Endothelial cell of umbilical vein (primary cell): ENCODE measurements at regions not wholly inside any gene's neighbourhood (a gene's known extent, or its start where the extent isn't known, plus 50 kb on each side); places are given as distances from the start of the nearest gene placed in this dataset.

Source experiments
- EZH2 ChIP-seq: IDR thresholded peaks from 2 replicates; pipeline ENCODE4 v1.6.1; 2012; ENCODE audit warnings: borderline replicate concordance, low read depth, mild to moderate bottlenecking, moderate library complexity, low read length, inconsistent platforms; ENCODE audit not compliant: severe bottlenecking
- JUN ChIP-seq: IDR thresholded peaks from 2 replicates; pipeline ENCODE4 v1.6.1; 2011; ENCODE audit warnings: borderline replicate concordance, low read depth; ENCODE audit not compliant: insufficient read length, insufficient read depth
- TF ChIP-seq, protein P1 (sequence below), 2 donors: IDR thresholded peaks; 1 replicate in 1 of 2; 2 replicates in 1 of 2; pipeline ENCODE4 v1.5.1; 2011; ENCODE audit warnings: low read length in 2 of 2, mild to moderate bottlenecking in 2 of 2, moderate library complexity in 2 of 2, control low read depth in 1 of 2, inconsistent platforms in 1 of 2, low read depth in 1 of 2; ENCODE audit not compliant: insufficient read depth in 1 of 2; ENCODE audit errors: extremely low read depth in 1 of 2

- TF ChIP-seq, protein P1, sequence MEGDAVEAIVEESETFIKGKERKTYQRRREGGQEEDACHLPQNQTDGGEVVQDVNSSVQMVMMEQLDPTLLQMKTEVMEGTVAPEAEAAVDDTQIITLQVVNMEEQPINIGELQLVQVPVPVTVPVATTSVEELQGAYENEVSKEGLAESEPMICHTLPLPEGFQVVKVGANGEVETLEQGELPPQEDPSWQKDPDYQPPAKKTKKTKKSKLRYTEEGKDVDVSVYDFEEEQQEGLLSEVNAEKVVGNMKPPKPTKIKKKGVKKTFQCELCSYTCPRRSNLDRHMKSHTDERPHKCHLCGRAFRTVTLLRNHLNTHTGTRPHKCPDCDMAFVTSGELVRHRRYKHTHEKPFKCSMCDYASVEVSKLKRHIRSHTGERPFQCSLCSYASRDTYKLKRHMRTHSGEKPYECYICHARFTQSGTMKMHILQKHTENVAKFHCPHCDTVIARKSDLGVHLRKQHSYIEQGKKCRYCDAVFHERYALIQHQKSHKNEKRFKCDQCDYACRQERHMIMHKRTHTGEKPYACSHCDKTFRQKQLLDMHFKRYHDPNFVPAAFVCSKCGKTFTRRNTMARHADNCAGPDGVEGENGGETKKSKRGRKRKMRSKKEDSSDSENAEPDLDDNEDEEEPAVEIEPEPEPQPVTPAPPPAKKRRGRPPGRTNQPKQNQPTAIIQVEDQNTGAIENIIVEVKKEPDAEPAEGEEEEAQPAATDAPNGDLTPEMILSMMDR (IDR thresholded peaks at IDR 0.05; ENCODE audit: extremely low read depth in 1 of 2, insufficient read depth in 1 of 2, low read depth in 1 of 2, low read length in 2 of 2) = no peak
- TF ChIP-seq EZH2 (no peak), JUN (no peak)
These were observed 1077.5 kb downstream of the TBL1XR1 start for GRCh38 chr3:176119826-176120225.
